Fibroblast of pulmonary artery (primary cell): ENCODE measurements at regions not wholly inside any gene's neighbourhood (a gene's known extent, or its start where the extent isn't known, plus 50 kb on each side); places are given as distances from the start of the nearest gene placed in this dataset.

Source experiments
- DNase-seq: peaks from one replicate; pipeline ENCODE4 v3.0.0-alpha.2; 2010; ENCODE audit warnings: low read depth
- H3K4me3 ChIP-seq: replicated peaks from 2 replicates; pipeline ENCODE4 v1.5.1; 2011; ENCODE audit warnings: low read depth, mild to moderate bottlenecking, control low read depth, low read length, moderate library complexity
- CTCF ChIP-seq: IDR thresholded peaks from 2 replicates; pipeline ENCODE4 v1.5.1; 2011; ENCODE audit warnings: mild to moderate bottlenecking, control low read depth, low read length, inconsistent platforms; ENCODE audit errors: missing control alignments

- no peak for DNase-seq
- no peak overlapping the region for H3K4me3 ChIP-seq
- TF ChIP-seq CTCF: no peak
Measured at GRCh38 chr17:70775679-70776078, 606.3 kb downstream of the KCNJ2 start.

DNA sequence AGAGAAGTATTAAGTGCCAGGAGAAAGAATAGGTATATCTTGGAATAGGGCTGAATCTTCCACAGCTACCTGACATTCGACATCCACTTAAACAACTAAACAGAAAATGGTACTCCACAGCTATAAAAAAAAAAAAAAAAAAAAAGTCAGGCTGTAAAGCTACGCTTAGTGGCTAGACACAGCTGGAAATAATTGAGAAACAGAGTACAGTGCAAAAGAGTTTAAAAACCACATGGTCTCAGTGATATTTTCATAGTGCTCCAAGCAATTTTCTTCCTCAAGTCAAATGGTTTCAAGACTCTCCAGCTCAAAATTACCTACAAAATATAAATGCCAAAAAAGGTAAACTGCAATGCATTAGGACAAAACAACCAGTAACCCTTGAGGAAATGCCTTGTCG, 607.1 kb downstream of the KCNJ2 start:
- no peak for DNase-seq
- TF ChIP-seq CTCF: no peak
- H3K4me3 ChIP-seq: no peak overlapping the region

DNA sequence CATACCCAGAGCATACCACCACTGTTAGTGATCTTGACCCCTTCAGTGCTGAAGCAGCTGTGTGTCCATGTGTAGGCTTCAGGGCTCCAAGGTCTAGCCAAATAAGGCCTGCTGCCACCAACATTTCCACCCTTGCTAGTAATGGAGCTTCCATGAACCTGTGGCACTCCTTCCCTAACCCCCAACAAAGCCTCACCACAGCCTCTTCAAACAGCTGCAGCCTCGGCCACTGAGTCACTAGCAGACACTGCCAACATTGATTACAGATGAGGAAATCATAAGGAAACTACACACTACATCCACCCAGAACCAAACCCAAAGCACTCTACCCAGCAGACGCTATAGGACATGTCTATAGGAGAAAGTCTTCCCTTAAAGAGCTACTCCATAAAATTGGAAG, 610.7 kb downstream of the KCNJ2 start:
- DNase-seq: peak; percentile 24

DNA sequence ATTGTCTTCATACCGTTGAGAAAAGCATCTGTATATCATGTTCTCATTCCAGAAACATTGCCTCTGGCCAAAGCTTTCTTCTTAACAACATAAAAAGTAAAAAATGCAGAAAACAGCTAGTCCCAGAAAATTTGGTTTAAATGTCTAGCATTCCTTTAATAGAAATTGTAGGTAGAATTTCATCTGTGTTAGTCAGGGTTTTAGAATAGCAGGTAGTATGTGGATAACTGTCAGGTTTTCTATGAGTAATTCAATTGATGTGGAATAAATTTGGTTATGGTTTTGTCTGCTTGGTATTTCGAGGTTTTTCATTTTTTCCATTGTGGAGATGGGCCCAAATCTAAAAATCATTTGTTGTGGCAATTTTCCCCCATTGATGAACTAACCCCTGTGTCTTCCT, 616.7 kb downstream of the KCNJ2 start:
- no peak for DNase-seq
- no peak for TF ChIP-seq CTCF
- no peak overlapping the region for H3K4me3 ChIP-seq

More for the DNA sequence above, 610.7 kb downstream of the KCNJ2 start:
- no peak for TF ChIP-seq CTCF
- H3K4me3 ChIP-seq: no peak overlapping the region

- TF ChIP-seq CTCF: no peak
- no peak overlapping the region for H3K4me3 ChIP-seq
- DNase-seq: no peak
Measured at GRCh38 chr17:70787721-70788300, 618.5 kb downstream of the KCNJ2 start.

- no peak for DNase-seq
- H3K4me3 ChIP-seq: no peak overlapping the region
- TF ChIP-seq CTCF: no peak
Measured at GRCh38 chr17:70791748-70792443, 622.6 kb downstream of the KCNJ2 start.

- TF ChIP-seq CTCF: no peak
- no peak for DNase-seq
Measured at GRCh38 chr17:70794738-70795137, 625.4 kb downstream of the KCNJ2 start.

More at GRCh38 chr17:70794738-70795137, 625.4 kb downstream of the KCNJ2 start:
- no peak overlapping the region for H3K4me3 ChIP-seq
